Limb (tissue), 2 donors: ENCODE measurements at regions not wholly inside any gene's neighbourhood (a gene's known extent, or its start where the extent isn't known, plus 50 kb on each side); places are given as distances from the start of the nearest gene placed in this dataset.

ENCODE experiments used
- DNase-seq, 2 donors: peaks; one replicate each; pipeline ENCODE4 v3.0.0-alpha.2; 2016; ENCODE audit errors: extremely low spot score in 2 of 2

- DNase-seq = no peak
Measured at GRCh38 chr18:76547296-76547695, 52.3 kb upstream of the ZNF516 start.

GRCh38 chr18:76546436-76546835, 51.4 kb upstream of the ZNF516 start:
- no peak for DNase-seq

GRCh38 chr18:76546088-76546435, 51.0 kb upstream of the ZNF516 start:
- DNase-seq = no peak

DNA sequence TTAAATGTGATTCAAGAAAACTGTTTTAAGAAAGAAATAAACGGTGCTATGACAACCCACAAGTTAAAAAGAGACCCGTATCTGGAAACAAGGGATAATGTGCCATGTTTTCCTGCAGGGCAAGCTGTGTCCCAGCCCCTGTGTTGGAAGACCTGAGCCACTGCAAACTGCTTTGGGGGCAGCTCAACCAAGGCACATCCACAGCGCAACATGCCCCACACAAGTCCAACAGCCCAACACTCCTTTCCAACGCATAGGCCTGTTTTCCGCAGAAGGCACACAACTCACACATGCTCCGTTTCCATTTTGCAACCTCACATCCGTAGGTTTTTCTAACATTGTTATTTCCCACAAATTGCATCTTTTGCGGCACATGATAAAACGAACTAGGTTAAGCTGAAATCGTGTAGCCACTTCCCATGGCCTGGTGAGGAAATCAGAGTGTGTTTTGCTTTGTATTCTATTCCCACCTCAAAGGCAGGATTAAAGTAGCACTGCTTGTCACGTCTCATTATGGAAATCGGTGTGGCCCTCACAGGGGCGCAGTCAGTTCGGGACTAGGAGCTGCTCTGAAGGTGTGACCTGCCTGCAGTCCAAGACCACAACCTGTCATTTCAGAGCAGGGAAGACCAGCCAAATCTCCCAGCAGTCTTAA, 50.5 kb upstream of the ZNF516 start:
- DNase-seq = no peak

DNA sequence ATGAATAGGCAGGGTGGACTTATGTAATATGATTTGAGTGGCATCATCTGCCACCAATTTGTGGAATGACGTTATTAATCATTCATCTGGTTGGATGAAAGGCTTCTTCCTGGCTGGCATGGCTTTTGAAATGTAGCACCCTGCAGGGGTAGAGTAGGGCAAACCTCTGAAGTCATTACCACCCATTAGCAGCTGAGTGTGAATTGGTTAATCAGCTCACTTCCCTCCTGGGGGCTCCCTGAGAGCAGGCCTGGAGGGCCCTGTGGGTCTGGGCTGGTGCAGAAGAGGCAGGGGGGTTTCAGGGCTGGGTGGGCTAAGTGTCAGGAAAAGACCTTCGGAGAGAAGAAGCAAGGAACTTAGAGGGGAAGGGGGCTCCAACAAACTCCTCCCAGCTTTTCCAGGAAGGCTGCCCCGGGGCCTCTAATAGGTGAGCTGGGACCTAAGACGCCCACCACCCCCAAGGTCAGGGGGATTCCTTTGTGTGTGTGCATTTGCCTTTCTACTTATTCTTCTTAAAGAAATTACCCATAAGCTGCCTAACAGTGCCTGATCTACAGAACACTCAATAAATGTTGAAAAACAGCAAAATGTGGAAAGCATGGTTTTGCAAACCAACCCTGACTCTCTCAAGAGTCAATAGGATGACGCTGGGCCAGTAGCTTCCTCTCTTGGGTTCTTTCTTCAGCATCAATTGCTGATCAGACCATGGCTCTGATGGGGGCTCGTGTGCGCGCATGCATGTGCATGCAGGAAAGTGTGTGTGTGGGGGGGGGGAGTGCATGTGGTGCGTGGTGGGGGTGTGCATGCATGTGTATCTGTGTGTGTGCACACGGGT, 49.7 kb upstream of the ZNF516 start:
- DNase-seq = no peak
